Stimulated activated CD4-positive, alpha-beta T cell treated with anti-CD3 and anti-CD28 coated beads, Interleukin-4, amount 100 ng/mL, for 4 hours (primary cell): ENCODE measurements at regions not wholly inside any gene's neighbourhood (a gene's known extent, or its start where the extent isn't known, plus 50 kb on each side); places are given as distances from the start of the nearest gene placed in this dataset.
"Not testable (repeated sequence)": the region's sequence is repeated elsewhere in the genome, so short reads cannot be mapped to it uniquely, and the experiment has no call there.

Experiments used
- DNase-seq, 2 experiments: peaks; one replicate each; pipeline ENCODE4 v3.0.0-alpha.2; 2020

DNA sequence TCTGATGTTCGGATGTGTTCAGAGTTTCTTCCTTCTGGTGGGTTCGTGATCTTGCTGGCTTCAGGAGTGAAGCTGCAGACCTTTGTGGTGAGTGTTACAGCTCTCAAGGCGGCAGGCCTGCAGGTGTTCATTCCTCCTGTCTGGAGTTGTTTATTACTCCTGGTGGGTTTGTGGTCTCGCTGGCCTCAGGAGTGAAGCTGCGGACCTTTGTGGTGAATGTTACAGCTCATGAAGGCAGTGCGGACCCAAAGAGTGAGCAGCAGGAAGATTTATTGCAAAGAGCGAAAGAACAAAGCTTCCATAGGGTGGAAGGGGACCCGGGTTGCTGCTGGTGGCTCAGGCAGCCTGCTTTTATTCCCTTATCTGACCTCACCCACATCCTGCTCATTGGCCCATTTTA, 1226.8 kb upstream of the EPHA6 start:
- not testable (repeated sequence) for DNase-seq

GRCh38 chr3:95588473-95588872, 1225.9 kb upstream of the EPHA6 start:
- no peak for DNase-seq

DNA sequence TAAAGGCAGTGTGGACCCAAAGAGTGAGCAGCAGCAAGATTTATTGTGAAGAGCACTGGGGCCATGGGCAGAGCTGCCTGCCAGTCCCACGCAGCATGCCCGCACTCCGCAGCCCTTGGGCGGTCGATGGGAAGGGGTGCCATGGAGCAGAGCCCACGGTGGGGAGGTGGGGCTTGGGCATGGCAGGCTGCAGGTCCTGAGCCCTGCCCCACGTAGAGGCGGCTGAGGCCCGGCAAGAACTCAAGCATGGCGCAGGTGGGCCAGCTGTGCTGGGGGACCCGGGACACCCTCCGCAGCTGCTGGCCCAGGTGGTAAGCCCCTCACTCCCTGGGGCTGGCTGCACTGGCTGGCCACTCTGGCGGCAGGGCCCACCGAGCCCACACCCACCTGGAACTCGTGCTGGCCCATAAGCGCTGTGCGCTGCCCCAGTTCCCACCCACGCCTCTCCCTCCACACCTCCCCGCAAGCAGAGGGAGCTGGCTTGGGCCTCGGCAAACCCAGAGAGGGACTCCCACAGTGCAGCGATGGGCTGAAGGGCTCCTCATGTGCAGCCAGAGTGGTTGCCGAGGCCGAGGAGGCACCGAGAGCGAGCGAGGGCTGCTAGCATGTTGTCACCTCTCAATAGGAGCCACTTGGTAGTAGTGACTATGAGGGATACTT, 1218.8 kb upstream of the EPHA6 start:
- no peak for DNase-seq

- no peak for DNase-seq
These were observed 1206.5 kb upstream of the EPHA6 start for GRCh38 chr3:95607926-95608325.

DNA sequence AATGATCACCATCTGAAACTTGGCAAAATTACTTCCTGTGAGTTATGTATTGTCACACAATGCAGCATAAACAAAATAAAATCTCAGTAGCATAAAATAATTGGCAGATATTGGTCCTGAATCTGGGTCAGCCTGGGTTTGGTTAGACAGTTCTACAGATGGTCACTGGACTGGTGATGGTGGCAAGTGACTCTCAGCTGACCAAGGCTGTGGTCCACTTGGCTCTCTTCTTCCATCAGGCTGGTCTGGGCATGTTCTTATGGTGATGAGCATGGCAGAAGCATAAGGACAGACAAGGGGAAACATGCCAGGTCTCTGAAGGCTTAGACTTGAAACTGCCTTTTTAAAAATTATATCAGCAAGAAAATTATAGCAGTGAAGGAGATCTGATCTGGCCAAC, 1205.0 kb upstream of the EPHA6 start:
- DNase-seq = no peak

DNA sequence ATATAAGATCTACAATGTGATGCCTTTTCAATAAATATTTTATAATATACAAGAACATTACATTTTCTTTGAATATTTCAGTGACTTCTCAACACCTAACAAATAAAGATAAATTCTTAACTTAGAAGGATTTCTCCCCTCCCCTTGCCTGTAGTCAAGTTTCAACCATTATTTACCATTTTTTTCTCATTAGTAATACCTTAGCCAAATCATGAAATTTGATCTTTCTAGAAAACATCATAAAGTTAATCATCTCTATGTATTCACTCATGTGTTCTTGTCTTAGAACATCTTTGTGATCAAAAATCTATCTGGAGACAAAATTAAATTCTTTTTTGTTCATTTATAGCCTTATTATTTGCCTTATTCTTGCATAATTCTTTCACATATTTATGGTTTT, 1201.8 kb upstream of the EPHA6 start:
- DNase-seq = no peak

DNA sequence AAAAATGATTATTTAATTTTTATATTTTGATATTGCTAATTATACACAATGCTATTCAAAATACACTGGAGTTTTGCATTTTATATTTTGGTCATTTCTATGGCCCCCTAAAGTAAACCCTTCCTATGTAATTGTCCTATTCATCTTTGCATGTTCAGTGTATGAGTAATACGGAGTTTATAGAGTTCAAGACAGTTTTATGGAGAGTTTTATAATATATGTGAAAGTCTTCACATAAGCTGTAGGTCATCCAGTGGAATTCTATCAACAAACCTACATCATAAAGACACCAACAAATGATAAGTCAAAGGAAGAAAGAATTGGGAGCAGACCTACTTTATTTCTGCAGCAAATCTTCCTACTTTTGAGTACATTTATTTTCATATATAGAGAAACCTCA, 1200.4 kb upstream of the EPHA6 start:
- no peak for DNase-seq

DNA sequence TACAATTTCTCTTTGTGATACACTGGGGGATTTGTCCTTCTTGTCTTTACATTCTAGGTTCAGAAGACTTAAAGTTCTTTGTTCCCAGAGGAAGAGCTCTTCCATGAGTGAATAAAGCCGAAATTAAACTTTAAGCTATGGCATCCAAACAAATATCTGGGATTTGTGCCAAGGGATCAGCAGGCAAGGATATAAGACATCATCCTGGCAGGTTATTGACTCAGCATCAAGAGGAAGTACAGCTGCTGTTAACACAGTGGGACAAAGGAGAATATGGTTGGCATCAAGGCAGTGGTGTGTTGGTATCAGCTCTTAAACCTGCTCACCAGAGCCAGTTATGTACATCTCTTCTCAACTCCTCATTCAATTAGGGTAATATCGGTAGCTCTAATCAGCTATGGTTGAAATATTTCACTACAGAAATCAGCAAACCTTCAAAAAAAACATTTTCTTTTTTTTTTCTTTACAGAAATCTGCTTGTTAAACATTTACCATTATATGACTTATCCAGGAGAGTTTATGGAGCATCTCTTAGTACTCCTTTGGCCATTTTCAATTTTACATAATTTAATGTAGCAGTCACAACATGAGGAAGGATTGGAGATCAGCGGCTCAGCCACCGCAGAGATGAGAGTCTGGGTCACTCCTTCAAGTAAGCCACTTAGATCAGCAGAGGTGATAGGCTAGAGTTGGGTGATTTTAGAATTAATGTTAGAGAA, 1198.6 kb upstream of the EPHA6 start:
- no peak for DNase-seq

DNA sequence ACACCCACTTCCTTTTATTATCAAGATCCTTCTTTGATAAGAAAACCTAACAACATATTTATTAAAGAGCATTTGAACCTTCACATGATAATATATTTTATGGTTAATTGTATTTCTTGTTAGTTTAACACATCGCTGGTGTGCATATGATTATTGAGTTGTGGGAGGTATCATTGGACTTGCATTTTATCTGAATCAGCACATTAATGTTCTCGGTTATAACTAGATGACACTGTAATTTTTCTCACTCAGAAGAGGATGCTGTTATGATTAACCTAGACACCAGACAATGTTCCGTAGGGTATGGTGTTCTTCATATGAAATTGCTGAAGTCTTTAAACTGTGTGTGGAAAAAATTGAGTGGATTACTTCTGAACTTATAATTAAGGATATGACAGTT, 1188.3 kb upstream of the EPHA6 start:
- no peak for DNase-seq

DNA sequence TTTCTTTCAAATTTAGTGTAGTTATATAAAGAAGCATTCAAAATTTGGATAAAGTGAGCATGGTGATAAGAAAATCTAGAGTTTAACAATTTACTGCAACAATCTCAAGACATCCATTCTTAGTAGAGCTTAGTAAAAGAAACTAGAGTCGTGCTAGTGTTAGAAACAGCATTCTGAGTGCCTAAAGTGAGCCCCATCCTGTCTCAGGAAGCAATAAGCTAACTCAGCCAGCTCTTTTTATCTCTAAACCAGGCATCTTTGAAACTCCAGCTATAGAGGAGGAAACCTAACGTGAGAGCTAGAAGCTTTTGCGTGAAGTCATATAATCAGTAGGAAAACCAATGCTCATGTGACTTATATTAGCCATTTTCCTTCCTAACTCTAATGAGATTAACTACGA, 1187.1 kb upstream of the EPHA6 start:
- DNase-seq = no peak

GRCh38 chr3:95627697-95628096, 1186.7 kb upstream of the EPHA6 start:
- no peak for DNase-seq

DNA sequence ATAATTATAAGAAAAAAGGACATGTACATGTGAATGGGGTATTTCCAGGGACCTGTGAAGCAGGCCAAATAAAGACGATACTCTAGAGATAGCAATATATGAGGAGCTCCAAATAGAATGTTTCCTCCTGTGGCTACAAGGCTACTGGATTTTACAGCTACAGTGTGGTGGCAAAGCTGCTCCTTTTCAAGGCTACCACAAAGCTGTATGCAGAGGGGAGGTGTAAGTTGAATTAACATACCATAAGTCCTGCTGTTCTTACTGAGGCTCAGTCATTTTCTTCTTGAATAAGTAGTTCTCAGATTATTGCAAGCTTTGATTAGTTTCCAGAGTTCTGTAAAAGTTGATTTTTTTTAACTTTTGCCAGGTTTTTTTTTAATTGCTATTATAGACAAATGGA, 1184.6 kb upstream of the EPHA6 start:
- no peak for DNase-seq

GRCh38 chr3:95645291-95645690, 1169.1 kb upstream of the EPHA6 start:
- DNase-seq = no peak

DNA sequence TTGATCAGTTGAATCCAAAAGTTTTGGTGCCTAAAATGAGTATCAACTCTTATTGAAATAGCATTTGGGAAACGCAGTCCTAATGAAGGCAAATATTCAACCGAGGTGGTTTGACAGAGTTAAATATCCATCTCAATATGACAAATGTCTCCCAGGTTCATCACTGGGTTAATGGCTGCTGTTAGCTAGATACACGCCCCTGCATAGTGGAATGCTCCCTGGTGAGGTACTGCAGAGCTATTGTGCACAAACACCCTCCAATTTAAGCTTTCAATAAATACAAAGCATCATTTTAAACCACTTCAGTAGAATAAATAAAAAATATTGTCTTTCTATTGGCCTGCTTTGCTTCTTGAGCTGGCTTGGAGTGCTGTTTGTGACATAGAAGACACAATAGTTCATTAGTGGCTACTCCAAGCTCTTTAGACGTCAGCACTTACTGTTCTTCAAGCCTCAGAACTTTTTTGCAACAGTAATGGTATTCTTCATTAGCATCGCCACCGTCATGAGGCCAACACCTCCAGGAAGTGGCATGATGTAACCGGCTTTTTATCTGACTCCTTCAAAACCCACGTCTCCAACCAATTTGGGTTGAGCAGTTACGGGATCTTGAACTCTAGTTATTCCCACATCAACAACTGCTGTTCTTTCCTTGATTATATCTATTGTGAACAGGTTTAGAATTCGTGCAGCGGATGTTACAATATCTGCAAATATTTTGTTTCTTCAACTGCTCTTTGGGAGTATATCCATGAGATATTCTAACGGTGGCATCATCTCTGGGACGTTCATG, 1159.6 kb upstream of the EPHA6 start:
- DNase-seq = no peak

DNA sequence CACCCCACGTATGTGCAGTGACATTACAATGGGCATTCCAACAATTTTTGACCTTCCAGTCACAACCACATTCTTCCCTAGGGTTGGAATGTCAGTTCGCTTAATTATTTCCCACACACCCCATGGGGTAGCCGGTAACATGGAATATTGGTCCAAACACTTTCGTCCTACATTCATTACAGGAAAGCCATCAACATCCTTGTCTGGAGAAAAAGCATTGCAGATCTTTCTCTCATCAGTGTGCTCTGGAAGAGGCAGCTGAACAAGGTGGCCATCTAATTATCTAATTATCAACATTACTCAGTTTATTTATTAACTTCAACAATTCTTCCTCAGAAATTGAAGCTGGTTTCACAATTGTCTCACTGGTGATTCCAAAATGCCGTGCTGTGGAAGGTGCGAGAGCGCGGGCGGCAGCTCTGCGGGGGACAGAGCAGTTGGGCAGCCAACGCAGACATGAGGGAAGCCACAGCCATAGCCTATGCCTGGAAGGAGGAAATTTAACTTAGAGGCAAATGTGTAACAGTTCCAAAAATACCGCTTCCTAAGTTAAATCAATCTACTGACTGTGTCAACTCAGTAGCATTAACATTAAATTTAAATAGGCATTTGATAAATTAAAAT, 1158.9 kb upstream of the EPHA6 start:
- DNase-seq = no peak

DNA sequence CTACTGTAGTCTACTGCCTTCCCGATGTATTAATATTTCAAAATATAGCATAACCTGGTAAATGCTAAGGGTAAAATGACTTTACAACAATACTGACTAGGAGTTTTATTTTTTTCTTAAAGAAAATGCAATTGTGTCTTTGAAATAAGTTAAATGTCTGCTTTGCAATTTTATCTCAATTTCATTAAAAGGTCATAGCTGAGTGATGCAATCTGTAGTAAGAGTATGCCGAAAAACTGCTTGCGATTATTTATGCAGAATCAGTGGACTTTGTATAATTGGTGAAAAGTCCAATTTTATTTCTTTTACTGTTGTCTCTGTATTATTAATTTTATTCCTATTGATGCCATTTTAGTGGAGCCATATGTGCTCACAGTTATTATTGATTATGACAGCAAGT, 1143.6 kb upstream of the EPHA6 start:
- DNase-seq = no peak

DNA sequence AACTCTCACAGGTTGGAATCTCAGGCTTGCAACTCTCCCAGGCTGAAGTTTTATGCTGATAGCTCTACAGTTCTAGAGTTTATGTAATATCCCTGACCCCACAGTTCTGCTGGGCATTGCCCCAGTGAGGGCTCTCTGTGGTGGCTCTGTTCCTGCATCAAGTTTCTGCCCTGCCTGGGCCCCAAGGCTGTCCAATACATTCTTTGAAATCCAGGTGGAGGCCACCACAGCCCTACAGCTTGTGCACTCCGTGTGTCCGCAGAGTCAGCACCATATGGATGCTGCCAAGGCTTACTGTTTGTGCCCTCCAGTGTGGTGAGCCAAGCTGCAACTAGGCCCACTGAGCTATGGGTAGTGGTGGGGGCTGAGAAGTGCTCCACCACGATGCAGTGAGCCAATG, 1141.2 kb upstream of the EPHA6 start:
- DNase-seq = no peak

GRCh38 chr3:95705786-95706418, 1108.5 kb upstream of the EPHA6 start:
- no peak for DNase-seq

DNA sequence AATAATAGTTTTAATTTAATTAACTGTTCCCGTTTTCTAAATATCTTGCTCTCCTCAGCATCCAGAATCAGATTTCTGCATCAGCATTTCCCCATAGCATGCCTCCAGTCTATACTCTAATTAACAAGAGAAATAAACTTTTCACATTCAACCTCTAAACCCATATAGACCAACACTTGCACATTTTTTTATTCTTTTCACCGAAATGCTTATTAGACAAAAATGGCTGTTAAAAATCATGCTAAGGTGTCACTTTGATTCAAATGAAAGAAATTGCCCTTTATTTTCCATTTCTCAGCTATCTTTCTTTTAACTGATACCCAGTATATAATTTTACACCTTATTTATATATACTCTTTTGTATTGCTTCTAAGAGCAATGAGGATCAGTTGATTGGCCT, 1107.1 kb upstream of the EPHA6 start:
- no peak for DNase-seq

GRCh38 chr3:95710684-95711083, 1103.7 kb upstream of the EPHA6 start:
- no peak for DNase-seq

DNA sequence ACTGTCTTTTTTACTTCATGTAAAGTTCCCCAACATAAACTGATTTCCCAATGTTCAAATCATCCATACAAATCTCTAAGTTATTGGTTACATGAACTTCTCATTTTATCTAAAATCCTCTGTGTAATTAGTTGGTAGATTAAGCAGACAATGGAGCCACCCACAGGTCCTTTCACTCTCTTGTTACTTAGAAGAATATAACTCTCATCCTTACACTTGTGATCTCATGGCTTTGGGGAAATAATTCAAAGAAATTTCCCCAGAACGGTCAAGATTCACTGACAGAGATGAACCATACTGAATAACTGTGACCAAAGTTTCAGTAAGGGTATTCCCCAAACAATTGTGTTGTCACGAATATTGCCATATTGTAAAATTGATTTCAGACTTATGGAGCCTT, 1102.6 kb upstream of the EPHA6 start:
- no peak for DNase-seq

DNA sequence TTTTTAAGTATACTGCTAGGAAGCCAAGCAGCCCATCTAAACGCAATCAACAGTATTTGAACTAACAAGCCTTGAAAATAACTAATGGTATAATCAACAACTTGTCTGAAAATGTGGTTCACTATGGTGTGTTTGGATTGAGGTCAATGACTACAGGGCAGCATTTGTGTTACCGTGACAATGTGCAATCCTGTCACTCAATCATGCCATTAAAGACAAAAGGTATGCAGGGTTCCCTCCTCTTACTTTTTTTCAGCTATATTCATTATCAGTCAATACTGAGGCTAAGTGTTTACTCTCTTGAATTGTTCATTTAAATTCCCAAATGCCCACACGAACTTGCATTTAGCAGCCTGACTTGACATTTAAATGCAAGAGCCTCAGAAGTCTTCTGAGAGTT, 1099.3 kb upstream of the EPHA6 start:
- no peak for DNase-seq

DNA sequence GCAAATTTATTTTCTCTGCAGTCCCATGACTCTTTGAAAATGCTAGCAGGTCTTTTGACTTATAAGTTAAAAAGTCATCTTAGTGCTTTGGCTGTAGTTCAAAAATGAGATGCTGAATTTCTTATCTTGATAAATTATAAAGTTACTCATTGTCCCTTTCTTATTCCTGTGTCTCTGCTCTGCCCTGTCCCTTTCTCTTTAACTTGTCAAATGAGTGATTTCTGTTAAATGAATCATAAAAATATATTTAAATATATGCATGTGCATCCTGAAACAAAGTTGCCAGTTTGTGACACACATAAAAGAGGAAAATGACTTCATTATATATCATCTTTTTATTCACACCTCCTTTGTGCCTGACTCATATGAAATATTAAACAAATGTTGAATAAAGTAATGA, 1097.3 kb upstream of the EPHA6 start:
- no peak for DNase-seq
